AG20443 (cell line): ENCODE measurements at regions not wholly inside any gene's neighbourhood (a gene's known extent, or its start where the extent isn't known, plus 50 kb on each side); places are given as distances from the start of the nearest gene placed in this dataset.
A peak's percentile ranks its signal among the peaks of the same experiment; 100 is the strongest.

Source experiments
- DNase-seq: peaks from one replicate; pipeline ENCODE4 v3.0.0; 2012; ENCODE audit warnings: low spot score, mixed read lengths

- no peak for DNase-seq
Observed at GRCh38 chrX:78476701-78477100, 149.3 kb upstream of the CYSLTR1 start.

GRCh38 chrX:78456909-78457308 is 129.5 kb upstream of the CYSLTR1 start:
- no peak for DNase-seq

DNA sequence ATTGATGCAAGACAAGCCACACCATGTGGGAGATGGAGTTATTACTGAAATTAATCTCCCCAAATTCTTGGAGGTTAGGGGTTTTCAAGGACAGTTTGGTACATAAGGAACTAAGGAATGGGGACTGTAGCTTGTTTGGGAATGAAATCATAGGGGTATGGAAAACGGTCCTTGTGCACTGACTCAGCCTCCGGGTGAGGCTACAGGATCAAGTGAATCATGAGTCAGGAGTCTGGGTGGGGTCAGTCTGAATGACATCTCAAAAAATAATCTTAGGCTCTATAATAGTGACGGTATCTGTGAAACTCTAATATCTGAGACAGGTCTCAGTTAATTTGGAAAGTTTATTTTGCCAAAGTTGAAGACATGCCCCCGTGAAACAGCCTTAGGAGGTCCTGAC is 128.5 kb upstream of the CYSLTR1 start:
- peak; percentile 8 for DNase-seq

- DNase-seq, result no peak
Observed at GRCh38 chrX:78452356-78452755, 124.9 kb upstream of the CYSLTR1 start.

DNA sequence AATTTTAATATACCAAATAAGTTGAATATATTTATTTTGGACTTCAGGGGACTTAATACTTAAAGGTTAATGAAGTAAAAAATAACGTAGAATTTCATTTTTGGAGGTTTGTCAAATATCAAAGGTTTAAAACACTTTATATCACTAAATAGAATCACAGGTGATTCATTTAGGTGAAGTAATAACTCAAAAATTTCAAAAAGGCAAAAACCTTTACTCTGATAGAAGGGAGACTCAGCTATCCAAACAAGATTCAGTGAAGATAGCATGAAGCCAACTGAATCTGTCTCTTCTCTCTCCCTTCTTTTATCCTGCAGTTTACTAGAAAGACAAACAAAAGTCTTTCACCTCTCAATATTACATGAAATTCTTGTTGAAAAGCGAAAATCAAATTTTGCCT is 110.2 kb upstream of the CYSLTR1 start:
- no peak for DNase-seq

GRCh38 chrX:78429172-78429571 is 101.8 kb upstream of the CYSLTR1 start:
- no peak for DNase-seq

GRCh38 chrX:78388663-78389062 is 61.3 kb upstream of the CYSLTR1 start:
- DNase-seq, result no peak

- DNase-seq, result no peak
Observed at GRCh38 chrX:78387364-78387763, 60.0 kb upstream of the CYSLTR1 start.

DNA sequence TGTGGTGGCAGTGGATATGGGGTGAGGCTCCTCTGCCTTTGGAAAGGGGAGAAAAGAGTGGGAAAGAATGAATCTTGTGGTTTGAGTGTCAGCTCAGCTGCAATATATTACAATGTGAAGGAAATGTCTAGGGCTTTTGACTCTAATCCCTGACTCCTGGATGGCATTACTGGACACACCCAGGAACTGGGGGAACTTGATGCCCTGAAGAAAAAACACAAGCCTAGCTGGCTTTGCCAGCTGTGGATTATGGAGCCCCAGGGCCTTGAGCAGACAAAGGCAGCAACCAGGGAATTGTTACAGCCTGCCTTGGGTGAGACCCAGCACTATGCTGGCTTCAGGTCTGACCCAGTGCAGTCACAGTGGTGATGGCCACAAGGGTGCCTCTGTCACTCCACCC is 57.1 kb upstream of the CYSLTR1 start:
- no peak for DNase-seq

- DNase-seq, result no peak
Observed at GRCh38 chrX:78383594-78383993, 56.2 kb upstream of the CYSLTR1 start.

DNA sequence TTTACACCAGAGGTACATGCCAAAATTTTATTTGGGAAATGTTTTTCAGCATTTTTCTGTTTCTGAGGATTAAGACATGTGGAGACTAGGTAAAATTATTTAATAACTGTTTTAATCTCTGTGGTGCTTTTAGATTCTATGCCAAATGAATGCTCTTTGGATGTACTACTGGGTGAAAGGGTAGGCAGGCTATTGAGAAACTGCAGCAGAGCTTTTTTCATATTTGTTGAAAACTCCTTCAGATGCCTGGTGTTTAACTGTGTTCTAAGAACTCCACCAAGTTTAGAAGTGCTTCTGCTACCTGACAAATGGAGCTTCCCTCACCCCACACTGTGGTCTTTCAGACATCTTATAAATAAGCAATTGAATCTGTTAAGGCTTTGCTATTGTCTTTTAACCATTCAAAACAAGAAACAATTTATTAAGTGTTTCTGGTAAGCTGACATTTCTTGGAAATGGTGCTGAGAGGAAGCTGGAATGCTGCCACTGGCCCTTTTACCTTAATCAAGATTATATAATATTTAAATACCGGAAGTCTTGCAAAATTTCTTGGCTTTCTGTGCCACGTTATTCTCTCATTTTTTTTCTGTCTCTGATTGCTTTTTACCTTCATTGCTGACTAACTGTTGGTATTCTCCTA is 51.2 kb upstream of the CYSLTR1 start:
- DNase-seq, result no peak
